ENCODE measurements at regions not wholly inside any gene's neighbourhood (a gene's known extent, or its start where the extent isn't known, plus 50 kb on each side); places are given as distances from the start of the nearest gene placed in this dataset.
"Not testable (repeated sequence)": the region's sequence is repeated elsewhere in the genome, so short reads cannot be mapped to it uniquely, and the experiment has no call there.

GRCh38 chr5:74390822-74391221 lies 249.7 kb downstream of the ENC1 start:
- no peak for TF ChIP-seq CTCF (IDR thresholded peaks at IDR 0.05; ENCODE audit: low read depth, low read length)
- no peak overlapping the region for H3K4me3 ChIP-seq (ENCODE audit: low read depth, low read length)

- no peak overlapping the region for H3K4me3 ChIP-seq (ENCODE audit: low read depth, low read length)
- no peak for TF ChIP-seq CTCF (IDR thresholded peaks at IDR 0.05; ENCODE audit: low read depth, low read length)
Observed at GRCh38 chr5:74390306-74390637, 250.3 kb downstream of the ENC1 start.

- TF ChIP-seq CTCF (IDR thresholded peaks at IDR 0.05; ENCODE audit: low read depth, low read length), result no peak
- no peak overlapping the region for H3K4me3 ChIP-seq (ENCODE audit: low read depth, low read length)
Observed at GRCh38 chr5:74389531-74390305, 250.8 kb downstream of the ENC1 start.

GRCh38 chr5:74388411-74388810 lies 252.1 kb downstream of the ENC1 start:
- not testable (repeated sequence) for H3K4me3 ChIP-seq (ENCODE audit: low read depth, low read length)

GRCh38 chr5:74386571-74387334 lies 253.8 kb downstream of the ENC1 start:
- TF ChIP-seq CTCF (IDR thresholded peaks at IDR 0.05; ENCODE audit: low read depth, low read length), result no peak
- no peak overlapping the region for H3K4me3 ChIP-seq (ENCODE audit: low read depth, low read length)

GRCh38 chr5:74384851-74385250 lies 255.7 kb downstream of the ENC1 start:
- no peak overlapping the region for H3K4me3 ChIP-seq (ENCODE audit: low read depth, low read length)
- no peak for TF ChIP-seq CTCF (IDR thresholded peaks at IDR 0.05; ENCODE audit: low read depth, low read length)

GRCh38 chr5:74382987-74383593 lies 257.4 kb downstream of the ENC1 start:
- TF ChIP-seq CTCF (IDR thresholded peaks at IDR 0.05; ENCODE audit: low read depth, low read length), result no peak
- no peak overlapping the region for H3K4me3 ChIP-seq (ENCODE audit: low read depth, low read length)

All from WI38 (cell line).